ENCODE measurements at regions not wholly inside any gene's neighbourhood (a gene's known extent, or its start where the extent isn't known, plus 50 kb on each side); places are given as distances from the start of the nearest gene placed in this dataset.

DNA sequence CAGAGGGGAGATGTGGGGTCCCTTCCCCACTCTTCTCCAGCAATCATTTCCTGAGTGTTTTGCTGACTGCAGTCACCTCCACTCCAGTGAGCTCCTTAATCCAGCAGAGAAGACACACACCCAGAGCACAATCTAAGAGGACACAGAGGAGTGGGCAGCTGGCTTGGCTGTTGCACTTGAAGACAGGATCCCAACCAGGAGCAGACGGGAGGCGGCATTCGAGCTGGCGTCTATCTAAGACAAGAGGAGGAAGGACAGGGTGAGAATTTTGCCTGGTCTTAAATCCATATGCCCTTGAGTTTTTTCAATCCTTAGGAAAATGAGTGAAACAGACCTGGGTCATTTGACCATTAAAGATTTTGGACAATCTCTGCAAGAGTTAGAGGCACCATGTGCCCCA lies 56.1 kb upstream of the SIM2 start:
- no peak for TF ChIP-seq KDM1A (CRISPR knock-in tag; IDR thresholded peaks at IDR 0.05)
- no peak for TF ChIP-seq ZNF513 (CRISPR knock-in tag; conservative IDR thresholded peaks at IDR 0.05)
- TF ChIP-seq ZNF333 (CRISPR knock-in tag; IDR thresholded peaks at IDR 0.05; ENCODE audit: borderline replicate concordance): no peak
- TF ChIP-seq SUZ12 (IDR thresholded peaks at IDR 0.05; ENCODE audit: low read depth, low read length): no peak
- TF ChIP-seq PITX1 (CRISPR knock-in tag; IDR thresholded peaks at IDR 0.05): no peak
- no peak for TF ChIP-seq ZNF136 (CRISPR knock-in tag; IDR thresholded peaks at IDR 0.05; ENCODE audit: low read depth)
- TF ChIP-seq RBM22 (optimal IDR thresholded peaks at IDR 0.05; ENCODE audit: low read length): no peak
- no peak for TF ChIP-seq JUNB (CRISPR knock-in tag; IDR thresholded peaks at IDR 0.05; ENCODE audit: borderline replicate concordance)
- no peak for TF ChIP-seq ZNF678 (CRISPR knock-in tag; IDR thresholded peaks at IDR 0.05)

Data from HepG2 (cell line).